Type B pancreatic cell (in vitro differentiated cells): ENCODE measurements at regions not wholly inside any gene's neighbourhood (a gene's known extent, or its start where the extent isn't known, plus 50 kb on each side); places are given as distances from the start of the nearest gene placed in this dataset.
"Not testable (repeated sequence)": the region's sequence is repeated elsewhere in the genome, so short reads cannot be mapped to it uniquely, and the experiment has no call there.

ENCODE experiments used
- DNase-seq: peaks from one replicate; pipeline ENCODE4 v3.0.0; 2021; ENCODE audit warnings: mixed read lengths; ENCODE audit not compliant: unreplicated experiment; ENCODE audit errors: extremely low spot score
- H3K27ac Mint-ChIP-seq: 2 replicates; pipeline ENCODE4 v1.8.0; 2021; ENCODE audit warnings: mild to moderate bottlenecking, mixed read lengths
- H3K27me3 Mint-ChIP-seq: 2 replicates; pipeline ENCODE4 v1.8.0; 2021; ENCODE audit warnings: mixed read lengths
- H3K36me3 Mint-ChIP-seq: 2 replicates; pipeline ENCODE4 v1.8.0; 2021; ENCODE audit warnings: mixed read lengths
- H3K4me1 Mint-ChIP-seq: one replicate; pipeline ENCODE4 v1.8.0; 2021; ENCODE audit warnings: mixed read lengths; ENCODE audit not compliant: unreplicated experiment
- H3K4me3 Mint-ChIP-seq: 2 replicates; pipeline ENCODE4 v1.8.0; 2021; ENCODE audit warnings: mild to moderate bottlenecking, mixed read lengths
- H3K9me3 Mint-ChIP-seq: 2 replicates; pipeline ENCODE4 v1.8.0; 2021; ENCODE audit warnings: mixed read lengths

DNA sequence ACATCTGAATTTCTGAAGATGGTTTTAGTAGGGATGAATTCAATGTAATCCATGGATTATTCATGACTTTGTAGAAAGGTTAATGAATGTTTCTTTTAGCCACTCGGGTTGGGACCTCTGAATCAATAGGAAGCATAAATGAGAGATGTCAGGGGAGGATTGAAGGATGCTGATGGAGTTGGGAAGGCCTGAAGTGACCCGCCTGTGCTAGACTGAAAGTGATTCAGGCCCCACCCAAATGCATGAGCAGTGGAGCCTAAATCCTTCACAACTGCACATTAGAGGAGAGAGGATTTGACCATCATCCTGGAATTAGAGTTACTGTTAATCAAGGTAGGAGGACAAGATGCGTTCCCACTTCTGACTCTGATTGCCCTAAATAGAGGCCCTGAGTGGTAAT is 162.2 kb upstream of the PTPN20 start:
- not testable (repeated sequence) for H3K4me1 Mint-ChIP-seq, H3K9me3 Mint-ChIP-seq, H3K4me3 Mint-ChIP-seq, H3K27ac Mint-ChIP-seq, H3K27me3 Mint-ChIP-seq, H3K36me3 Mint-ChIP-seq, DNase-seq

DNA sequence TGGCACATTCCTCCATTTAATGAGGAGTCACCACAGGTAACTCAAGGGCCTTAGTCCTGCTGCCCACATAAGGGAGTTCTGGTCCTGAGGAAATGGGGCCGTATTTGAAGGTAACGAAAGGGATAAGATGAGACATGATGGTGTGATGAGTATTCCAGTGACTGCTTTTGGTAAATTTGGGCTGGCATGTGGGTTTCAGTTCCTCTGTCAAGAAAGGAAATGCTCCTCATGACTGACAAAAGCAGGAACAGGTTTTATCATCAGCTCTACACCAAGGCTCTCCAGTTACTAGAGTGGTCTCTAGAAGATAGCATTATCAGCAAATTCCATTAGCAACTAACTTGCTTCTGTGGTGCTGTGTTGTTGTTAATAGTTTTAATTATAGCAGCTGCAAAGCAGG is 161.8 kb upstream of the PTPN20 start:
- not testable (repeated sequence) for H3K9me3 Mint-ChIP-seq, DNase-seq, H3K27ac Mint-ChIP-seq, H3K4me1 Mint-ChIP-seq, H3K27me3 Mint-ChIP-seq, H3K36me3 Mint-ChIP-seq, H3K4me3 Mint-ChIP-seq

DNA sequence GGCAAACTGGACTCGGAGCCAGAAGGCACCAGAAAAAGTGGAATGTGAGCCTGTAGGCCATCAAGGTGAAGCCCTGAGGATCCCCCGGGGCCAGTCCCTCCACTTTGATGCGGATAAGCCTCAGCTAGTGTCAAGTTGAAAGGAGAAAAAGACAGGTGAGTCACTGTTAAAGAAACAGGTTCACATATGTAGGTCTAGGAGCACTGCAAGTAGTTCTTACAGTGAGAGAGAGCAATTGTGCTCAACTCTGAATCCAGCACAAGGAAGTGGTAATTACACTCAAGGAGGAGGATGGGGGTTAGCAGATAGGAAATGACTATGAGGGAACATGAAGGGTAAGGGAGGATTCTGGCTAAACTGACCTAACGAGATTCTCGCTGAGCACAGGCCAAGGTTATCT is 157.5 kb upstream of the PTPN20 start:
- not testable (repeated sequence) for H3K4me1 Mint-ChIP-seq, DNase-seq, H3K27me3 Mint-ChIP-seq, H3K4me3 Mint-ChIP-seq, H3K9me3 Mint-ChIP-seq, H3K27ac Mint-ChIP-seq, H3K36me3 Mint-ChIP-seq

DNA sequence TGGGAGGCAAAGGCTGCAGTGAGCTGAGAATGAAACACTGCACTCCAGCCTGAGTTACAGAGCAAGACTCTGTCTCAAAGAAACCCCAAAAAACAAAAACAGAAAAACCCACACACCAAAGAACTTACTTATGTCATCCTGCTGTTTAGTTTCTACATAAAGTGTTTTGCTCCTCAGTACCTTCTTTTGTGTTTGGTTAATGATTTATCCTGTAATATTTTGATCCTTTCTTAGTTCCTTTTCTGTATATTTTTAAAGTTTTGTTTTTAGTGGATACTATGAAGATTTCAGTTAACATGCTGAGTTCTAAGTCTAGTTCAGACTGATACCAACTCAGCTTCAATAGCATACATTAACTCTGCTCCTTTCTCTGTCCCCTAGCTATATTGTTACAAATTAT is 149.8 kb upstream of the PTPN20 start:
- H3K27ac Mint-ChIP-seq, H3K4me3 Mint-ChIP-seq, H3K36me3 Mint-ChIP-seq, H3K4me1 Mint-ChIP-seq, H3K27me3 Mint-ChIP-seq, H3K9me3 Mint-ChIP-seq, DNase-seq: not testable (repeated sequence)

DNA sequence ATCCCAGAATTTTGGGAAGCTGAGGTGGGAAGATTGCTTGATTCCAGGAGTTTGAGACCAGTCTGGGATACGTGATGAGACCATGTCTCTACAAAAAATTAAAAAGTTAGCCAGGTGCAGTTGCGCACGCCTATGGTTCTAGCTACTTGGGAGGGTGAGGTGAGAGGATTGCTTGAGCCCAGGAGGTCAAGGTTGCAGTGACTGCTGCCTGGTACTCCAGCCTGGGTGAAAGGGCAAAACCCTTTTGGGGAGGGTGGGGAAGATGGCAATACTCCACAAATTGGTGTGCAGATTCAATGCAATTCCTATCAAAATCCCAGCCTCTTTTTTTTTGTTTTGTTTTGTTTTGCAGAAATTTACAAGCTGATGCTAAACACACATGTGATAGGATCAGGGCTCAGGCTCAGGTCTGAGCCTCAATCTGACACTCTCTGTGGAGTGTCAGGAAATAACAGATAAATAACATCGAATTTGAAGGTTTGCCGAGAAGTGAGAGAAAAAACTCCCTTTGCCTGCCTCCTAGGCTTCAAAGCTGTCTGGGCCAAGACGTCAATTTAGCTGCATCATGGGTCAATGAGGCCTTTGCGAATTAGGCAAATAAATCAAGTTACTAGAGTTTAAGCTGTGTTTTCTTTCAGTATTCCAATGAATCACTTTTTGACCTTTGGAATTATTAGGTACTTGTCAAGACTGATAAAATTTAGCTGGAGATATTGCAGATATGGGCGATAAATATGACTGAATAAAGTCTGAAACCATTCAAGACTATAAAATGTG is 142.5 kb upstream of the PTPN20 start:
- H3K27me3 Mint-ChIP-seq, H3K27ac Mint-ChIP-seq, H3K4me3 Mint-ChIP-seq, DNase-seq, H3K9me3 Mint-ChIP-seq, H3K36me3 Mint-ChIP-seq, H3K4me1 Mint-ChIP-seq: not testable (repeated sequence)

DNA sequence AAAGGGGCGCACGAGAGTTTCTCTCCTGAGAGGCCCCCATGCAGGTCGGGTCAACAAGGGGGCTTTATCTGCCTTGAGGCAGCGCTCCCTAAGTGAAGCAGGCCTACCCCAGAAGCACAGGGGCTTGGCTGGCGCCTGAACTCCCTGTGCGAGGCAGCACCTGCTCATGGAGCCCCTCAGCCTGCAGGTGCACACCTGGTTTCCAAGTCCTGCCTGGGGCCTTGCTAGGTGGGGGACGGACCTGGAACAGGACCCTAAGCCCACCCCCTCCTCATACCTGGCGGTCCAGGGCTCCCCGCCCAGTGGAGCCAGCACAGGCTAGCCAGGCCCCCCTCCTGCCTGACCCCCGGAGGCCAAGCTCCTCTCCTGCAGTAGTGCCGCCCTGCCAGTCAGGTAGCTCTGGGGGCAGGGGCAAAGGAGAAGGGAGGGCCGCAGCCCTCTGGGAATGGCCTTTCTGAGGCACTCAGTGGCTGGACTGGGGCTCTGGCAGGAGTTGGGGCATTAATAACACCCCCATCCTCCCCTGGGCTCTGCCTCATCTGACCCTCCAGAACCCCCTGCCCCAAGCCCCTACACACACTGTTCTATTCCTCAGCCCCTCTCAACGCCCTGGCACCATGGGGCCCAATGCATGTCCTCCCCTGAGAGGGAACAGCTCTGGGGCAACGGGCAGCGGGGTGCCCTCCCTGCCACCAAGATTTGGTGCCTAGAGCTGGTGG is 137.9 kb upstream of the PTPN20 start:
- not testable (repeated sequence) for H3K27me3 Mint-ChIP-seq, H3K36me3 Mint-ChIP-seq, H3K9me3 Mint-ChIP-seq, H3K27ac Mint-ChIP-seq, DNase-seq, H3K4me1 Mint-ChIP-seq, H3K4me3 Mint-ChIP-seq

DNA sequence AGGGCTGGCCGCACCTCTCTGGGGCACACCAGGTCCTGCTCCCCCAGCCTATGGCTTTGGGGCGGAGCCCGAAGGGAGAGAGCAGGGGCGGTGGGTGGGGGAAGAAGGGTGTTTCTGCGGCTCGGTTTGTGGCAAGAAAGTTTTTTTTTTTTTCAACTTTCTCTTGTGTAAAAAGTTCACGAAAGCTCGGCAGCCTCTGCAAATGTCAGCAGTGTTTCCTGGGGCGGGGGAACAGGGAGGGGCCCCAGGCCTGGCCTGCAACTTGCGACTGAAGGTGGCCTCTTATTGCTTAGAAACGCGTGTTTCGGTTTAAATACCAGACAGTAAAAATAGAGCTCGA is 137.4 kb upstream of the PTPN20 start:
- not testable (repeated sequence) for H3K27ac Mint-ChIP-seq, H3K36me3 Mint-ChIP-seq, H3K4me1 Mint-ChIP-seq, H3K27me3 Mint-ChIP-seq, DNase-seq, H3K4me3 Mint-ChIP-seq, H3K9me3 Mint-ChIP-seq

DNA sequence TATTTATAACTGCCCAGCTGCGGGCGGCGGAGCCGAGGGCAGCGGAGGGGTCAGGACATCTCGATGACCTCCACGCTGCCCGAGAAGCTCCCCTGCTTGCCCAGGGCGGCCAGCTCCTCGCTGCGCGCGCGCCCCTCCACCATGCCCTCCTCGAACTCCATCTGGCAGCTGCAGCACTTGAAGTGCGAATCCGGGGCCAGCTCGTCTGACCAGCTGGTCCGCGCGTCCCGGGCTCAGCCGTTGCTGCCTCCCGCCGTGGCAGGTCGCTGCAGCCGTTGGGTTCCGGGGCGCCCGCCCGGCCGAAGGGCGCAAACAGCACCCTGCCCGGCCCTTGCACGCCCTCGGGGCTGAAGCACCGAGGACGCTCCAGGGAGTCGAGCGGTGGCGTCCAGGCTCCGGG is 136.9 kb upstream of the PTPN20 start:
- not testable (repeated sequence) for H3K4me3 Mint-ChIP-seq, DNase-seq, H3K27me3 Mint-ChIP-seq, H3K36me3 Mint-ChIP-seq, H3K9me3 Mint-ChIP-seq, H3K4me1 Mint-ChIP-seq, H3K27ac Mint-ChIP-seq

DNA sequence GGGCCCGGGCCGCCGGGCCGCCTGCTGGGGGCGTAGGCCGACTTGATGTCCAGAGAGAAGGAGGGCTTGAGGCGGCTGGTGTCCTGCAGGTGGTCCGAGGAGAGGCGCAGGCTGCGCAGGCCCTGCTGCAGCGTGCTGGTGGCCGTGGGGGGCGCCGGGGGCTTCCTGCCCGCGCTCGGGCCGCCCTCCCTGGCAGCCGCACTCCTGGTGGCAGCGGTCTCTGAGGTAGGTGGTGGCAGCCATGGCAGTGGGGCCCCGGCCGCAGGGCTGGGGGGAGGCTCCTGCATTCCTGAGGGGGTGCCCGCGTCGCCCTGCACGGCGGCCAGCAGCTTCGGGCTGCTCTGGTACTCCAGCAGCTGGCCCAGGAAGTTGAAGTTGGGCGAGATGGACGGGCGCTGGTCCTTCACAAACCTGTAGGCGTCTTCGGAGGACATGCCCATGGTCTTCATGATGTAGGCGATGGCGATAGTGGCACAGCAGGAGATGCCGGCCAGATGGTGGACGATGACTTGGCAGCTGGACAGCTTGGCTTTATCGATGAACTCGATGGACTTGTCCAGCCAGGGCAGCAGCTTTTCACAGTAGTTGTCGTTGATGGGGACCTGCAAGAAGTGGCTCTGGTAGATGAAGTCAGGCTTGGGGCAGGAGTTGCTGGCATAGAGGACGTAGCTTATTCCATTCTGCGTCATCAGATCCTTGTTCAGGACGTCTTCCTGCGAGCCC is 136.1 kb upstream of the PTPN20 start:
- not testable (repeated sequence) for DNase-seq, H3K9me3 Mint-ChIP-seq, H3K27ac Mint-ChIP-seq, H3K36me3 Mint-ChIP-seq, H3K27me3 Mint-ChIP-seq, H3K4me3 Mint-ChIP-seq, H3K4me1 Mint-ChIP-seq

DNA sequence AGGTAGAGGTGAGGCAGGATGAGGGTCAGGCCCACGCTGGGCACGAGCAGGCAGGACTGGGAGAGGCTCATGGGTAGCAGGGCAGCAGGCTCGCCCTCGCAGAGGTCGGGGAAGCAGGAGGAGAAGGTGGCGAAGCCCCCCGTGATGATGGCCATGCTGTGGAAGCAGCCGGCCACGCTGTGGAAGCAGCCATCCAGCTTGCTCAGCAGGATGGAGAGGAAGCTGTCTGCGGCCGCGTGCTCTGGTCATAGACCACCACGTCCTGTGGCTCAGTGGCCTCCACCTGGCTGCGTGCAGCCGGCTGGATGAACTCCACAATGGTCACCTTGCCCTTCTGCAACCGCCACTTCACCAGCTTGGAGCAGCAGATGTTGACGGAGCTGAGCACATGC is 135.6 kb upstream of the PTPN20 start:
- H3K27ac Mint-ChIP-seq, H3K4me1 Mint-ChIP-seq, H3K9me3 Mint-ChIP-seq, H3K4me3 Mint-ChIP-seq, DNase-seq, H3K36me3 Mint-ChIP-seq, H3K27me3 Mint-ChIP-seq: not testable (repeated sequence)

DNA sequence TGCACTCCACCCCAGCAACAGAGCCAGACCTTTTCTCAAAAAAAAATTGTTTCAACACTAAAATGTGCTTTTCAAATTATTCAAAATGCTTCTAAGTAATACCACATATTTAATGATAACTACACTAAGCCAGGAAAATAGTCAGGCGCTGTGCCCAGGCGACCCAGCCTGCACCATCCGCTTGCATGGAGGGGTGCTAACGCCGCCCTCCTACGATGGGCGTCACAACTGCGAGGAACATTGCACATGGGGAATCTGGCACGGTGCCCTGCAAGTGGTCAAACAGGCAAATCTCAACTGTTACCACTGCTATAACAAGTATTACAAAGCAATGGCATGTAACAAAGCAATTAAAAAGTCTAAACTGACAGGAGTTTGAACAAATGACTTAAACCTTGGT is 131.7 kb upstream of the PTPN20 start:
- not testable (repeated sequence) for H3K36me3 Mint-ChIP-seq, DNase-seq, H3K27ac Mint-ChIP-seq, H3K4me3 Mint-ChIP-seq, H3K9me3 Mint-ChIP-seq, H3K27me3 Mint-ChIP-seq, H3K4me1 Mint-ChIP-seq

DNA sequence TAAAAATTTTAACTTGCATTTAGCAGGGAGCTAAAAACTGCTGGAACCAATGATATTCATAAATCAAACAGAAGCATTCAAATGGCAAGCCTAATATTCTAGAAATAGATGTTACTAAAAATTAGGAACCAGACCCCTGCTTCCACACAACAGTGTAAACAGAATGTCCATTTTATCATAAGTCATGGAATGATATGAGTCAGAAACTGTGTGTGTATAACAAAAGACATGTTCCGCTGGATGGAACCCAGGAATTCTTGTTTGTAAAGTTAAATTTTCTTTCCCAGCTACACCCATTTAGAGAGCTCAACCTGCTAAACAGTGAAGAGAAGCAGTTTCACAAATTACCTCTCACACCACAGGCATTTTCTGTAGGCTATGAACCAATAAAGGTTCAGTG is 131.1 kb upstream of the PTPN20 start:
- H3K4me3 Mint-ChIP-seq, result peak overlapping the region; percentile 36
- not testable (repeated sequence) for H3K36me3 Mint-ChIP-seq, H3K4me1 Mint-ChIP-seq, DNase-seq, H3K27me3 Mint-ChIP-seq, H3K9me3 Mint-ChIP-seq
- H3K27ac Mint-ChIP-seq, result peak overlapping the region; percentile 89

DNA sequence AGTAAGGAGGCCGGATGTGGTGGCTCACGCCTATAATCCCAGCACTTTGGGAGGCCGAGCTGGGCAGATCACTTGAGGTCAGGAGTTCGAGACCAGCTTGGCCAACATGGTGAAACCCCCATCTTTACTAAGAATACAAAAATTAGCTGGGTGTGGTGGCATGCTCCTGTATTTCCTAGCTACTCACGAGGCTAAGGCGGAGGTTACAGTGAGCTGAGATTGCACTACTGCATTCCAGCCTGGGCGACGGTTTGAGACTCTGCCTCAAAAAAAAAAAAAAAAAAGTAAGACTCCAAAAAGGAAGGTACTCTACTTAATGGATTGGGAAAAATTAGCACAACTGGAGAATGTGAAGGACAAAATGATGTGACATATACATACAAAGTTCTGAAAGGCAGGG is 130.2 kb upstream of the PTPN20 start:
- H3K4me3 Mint-ChIP-seq, H3K4me1 Mint-ChIP-seq, DNase-seq, H3K9me3 Mint-ChIP-seq, H3K27me3 Mint-ChIP-seq, H3K36me3 Mint-ChIP-seq: not testable (repeated sequence)
- H3K27ac Mint-ChIP-seq, result peak overlapping the region; percentile 89
